ENCODE measurements at regions not wholly inside any gene's neighbourhood (a gene's known extent, or its start where the extent isn't known, plus 50 kb on each side); places are given as distances from the start of the nearest gene placed in this dataset.

- Histone ChIP-seq H3K4me1 (ENCODE audit: insufficient read depth, low read length, poor library complexity, severe bottlenecking) (no peaks in the 10 kb centered on the region), H3K27ac (ENCODE audit: low read depth, low read length, poor library complexity, severe bottlenecking) (no peak overlapping the region), H3K9me2 (ENCODE audit: insufficient read depth, low read length) (no peaks in the 10 kb centered on the region), H3K9me3 (ENCODE audit: low read length) (no peaks in the 10 kb centered on the region), H3K4me2 (ENCODE audit: low read length) (no peak overlapping the region), H3K4me3 (ENCODE audit: low read depth, low read length, poor library complexity, severe bottlenecking) (no peak overlapping the region), H3K36me3 (ENCODE audit: insufficient read depth, low read length) (no peaks in the 10 kb centered on the region), H2AFZ (ENCODE audit: low read length) (no peak overlapping the region), H3K79me2 (ENCODE audit: insufficient read depth, low read depth, low read length) (no peaks in the 10 kb centered on the region), H4K20me1 (ENCODE audit: insufficient read depth, low read length) (no peaks in the 10 kb centered on the region)
- intact Hi-C loops (cut with micrococcal nuclease; ENCODE audit: unreplicated experiment) = no loop called here
- TF ChIP-seq EZH2phosphoT487 (IDR thresholded peaks at IDR 0.05; ENCODE audit: borderline replicate concordance, low read depth, low read length) (no peak), CTCF (conservative IDR thresholded peaks at IDR 0.05; ENCODE audit: low read length) (no peak)
- no peak for DNase-seq (ENCODE audit: low spot score)
- POLR2A ChIA-PET = interaction anchor here (0.8 kb wide), 1 partner anchor 86 kb away, joined by 3 read pairs; no protein-coding TSS in a partner anchor
- CTCF ChIA-PET (ENCODE audit: unreplicated experiment) = no interaction called here
- no TSS peak for BruUV-seq (replicated peaks)
Observed at GRCh38 chr3:18655827-18656226, 230.7 kb upstream of the SATB1 start.

- ChIA-PET POLR2A (no interaction called here), CTCF (ENCODE audit: unreplicated experiment) (no interaction called here)
- no peaks in the 10 kb centered on the region for H3K79me2 ChIP-seq (ENCODE audit: insufficient read depth, low read depth, low read length)
- intact Hi-C loops (cut with micrococcal nuclease; ENCODE audit: unreplicated experiment) = no loop called here
- H3K27ac ChIP-seq (ENCODE audit: low read depth, low read length, poor library complexity, severe bottlenecking) = no peak overlapping the region
- H3K4me2 ChIP-seq (ENCODE audit: low read length) = no peak overlapping the region
- H3K9me2 ChIP-seq (ENCODE audit: insufficient read depth, low read length) = no peaks in the 10 kb centered on the region
- H3K4me3 ChIP-seq (ENCODE audit: low read depth, low read length, poor library complexity, severe bottlenecking) = no peak overlapping the region
- TF ChIP-seq EZH2phosphoT487 (IDR thresholded peaks at IDR 0.05; ENCODE audit: borderline replicate concordance, low read depth, low read length) (no peak), CTCF (conservative IDR thresholded peaks at IDR 0.05; ENCODE audit: low read length) (no peak)
- DNase-seq (ENCODE audit: low spot score) = no peak
- H3K36me3 ChIP-seq (ENCODE audit: insufficient read depth, low read length) = no peaks in the 10 kb centered on the region
- H3K4me1 ChIP-seq (ENCODE audit: insufficient read depth, low read length, poor library complexity, severe bottlenecking) = no peaks in the 10 kb centered on the region
- H4K20me1 ChIP-seq (ENCODE audit: insufficient read depth, low read length) = no peaks in the 10 kb centered on the region
- no peaks in the 10 kb centered on the region for H3K9me3 ChIP-seq (ENCODE audit: low read length)
- no peak overlapping the region for H2AFZ ChIP-seq (ENCODE audit: low read length)
- BruUV-seq (replicated peaks) = no TSS peak
Observed at GRCh38 chr3:18652781-18653180, 227.6 kb upstream of the SATB1 start.

- no peak overlapping the region for H3K27ac ChIP-seq (ENCODE audit: low read depth, low read length, poor library complexity, severe bottlenecking)
- intact Hi-C loops (cut with micrococcal nuclease; ENCODE audit: unreplicated experiment) = no loop called here
- H3K4me2 ChIP-seq (ENCODE audit: low read length) = no peak overlapping the region
- no peaks in the 10 kb centered on the region for H3K36me3 ChIP-seq (ENCODE audit: insufficient read depth, low read length)
- no peaks in the 10 kb centered on the region for H4K20me1 ChIP-seq (ENCODE audit: insufficient read depth, low read length)
- H2AFZ ChIP-seq (ENCODE audit: low read length) = no peak overlapping the region; the same call in 1 of the 2 replicates
- H3K4me1 ChIP-seq (ENCODE audit: insufficient read depth, low read length, poor library complexity, severe bottlenecking) = no peaks in the 10 kb centered on the region
- no peaks in the 10 kb centered on the region for H3K9me2 ChIP-seq (ENCODE audit: insufficient read depth, low read length)
- BruUV-seq (replicated peaks) = no TSS peak
- DNase-seq (ENCODE audit: low spot score) = no peak
- no peak overlapping the region for H3K4me3 ChIP-seq (ENCODE audit: low read depth, low read length, poor library complexity, severe bottlenecking)
- POLR2A ChIA-PET = interaction anchor here (1.2 kb wide), 1 partner anchor 9 kb away, joined by 3 read pairs; no protein-coding TSS in a partner anchor
- H3K79me2 ChIP-seq (ENCODE audit: insufficient read depth, low read depth, low read length) = no peaks in the 10 kb centered on the region
- no peak for TF ChIP-seq CTCF (conservative IDR thresholded peaks at IDR 0.05; ENCODE audit: low read length)
- TF ChIP-seq EZH2phosphoT487 (IDR thresholded peaks at IDR 0.05; ENCODE audit: borderline replicate concordance, low read depth, low read length) = no peak
- CTCF ChIA-PET (ENCODE audit: unreplicated experiment) = no interaction called here
- no peaks in the 10 kb centered on the region for H3K9me3 ChIP-seq (ENCODE audit: low read length)
Observed at GRCh38 chr3:18650731-18651130, 225.6 kb upstream of the SATB1 start.

Measured in OCI-LY7 (cell line).